Memory B cell (primary cell): ENCODE measurements at regions not wholly inside any gene's neighbourhood (a gene's known extent, or its start where the extent isn't known, plus 50 kb on each side); places are given as distances from the start of the nearest gene placed in this dataset.

Experiments
- ATAC-seq: fragments of 150-1000 bp; cut with Tn5 transposase; 2 replicates; pipeline ENCODE4 v1.10.0; 2021; ENCODE audit warnings: low read depth, mild to moderate bottlenecking, moderate library complexity
- DNase-seq, 2 donors: peaks; one replicate each; pipeline ENCODE4 v3.0.0; 2022; ENCODE audit warnings: low spot score in 2 of 2
- H3K27ac Mint-ChIP-seq: one replicate; pipeline ENCODE4 v1.8.0; 2022; ENCODE audit warnings: mild to moderate bottlenecking, moderate library complexity, mixed read lengths
- H3K27me3 Mint-ChIP-seq: one replicate; pipeline ENCODE4 v1.8.0; 2022; ENCODE audit warnings: mixed read lengths
- H3K36me3 Mint-ChIP-seq: one replicate; pipeline ENCODE4 v1.8.0; 2022; ENCODE audit warnings: mild to moderate bottlenecking, mixed read lengths
- H3K4me1 Mint-ChIP-seq: one replicate; pipeline ENCODE4 v1.8.0; 2022; ENCODE audit warnings: mixed read lengths
- H3K4me3 Mint-ChIP-seq: one replicate; pipeline ENCODE4 v1.8.0; 2022; ENCODE audit warnings: mild to moderate bottlenecking, moderate library complexity, mixed read lengths
- H3K9me3 Mint-ChIP-seq: one replicate; pipeline ENCODE4 v1.8.0; 2022; ENCODE audit warnings: mixed read lengths

- Mint-ChIP-seq H3K4me3 (no peak overlapping the region), H3K4me1 (no peaks in the 10 kb centered on the region), H3K27ac (no peak overlapping the region), H3K36me3 (no peaks in the 10 kb centered on the region), H3K27me3 (no peaks in the 10 kb centered on the region), H3K9me3 (peaks cover 3% of the 10 kb centered on the region)
- ATAC-seq (no peak), DNase-seq (no peak)
Measured at GRCh38 chr2:4029081-4029480, 325.7 kb downstream of the DCDC2C start.

- peaks cover 3% of the 10 kb centered on the region for H3K27me3 Mint-ChIP-seq
- no peak overlapping the region for H3K4me3 Mint-ChIP-seq
- no peak overlapping the region for H3K27ac Mint-ChIP-seq
- H3K4me1 Mint-ChIP-seq, result no peaks in the 10 kb centered on the region
- H3K9me3 Mint-ChIP-seq, result peaks cover 17% of the 10 kb centered on the region
- ATAC-seq (no peak), DNase-seq (no peak)
- H3K36me3 Mint-ChIP-seq, result peaks cover 2% of the 10 kb centered on the region
Measured at GRCh38 chr2:4039896-4040295, 336.5 kb downstream of the DCDC2C start.

- H3K4me3 Mint-ChIP-seq, result no peak overlapping the region
- no peak overlapping the region for H3K27ac Mint-ChIP-seq
- no peaks in the 10 kb centered on the region for H3K36me3 Mint-ChIP-seq
- peaks cover 10% of the 10 kb centered on the region for H3K9me3 Mint-ChIP-seq
- no peak for ATAC-seq
- H3K27me3 Mint-ChIP-seq, result no peaks in the 10 kb centered on the region
- no peaks in the 10 kb centered on the region for H3K4me1 Mint-ChIP-seq
- DNase-seq, result no peak
Measured at GRCh38 chr2:4047961-4048891, 344.9 kb downstream of the DCDC2C start.

GRCh38 chr2:4049463-4049862 is 346.1 kb downstream of the DCDC2C start:
- Mint-ChIP-seq H3K27me3 (no peaks in the 10 kb centered on the region), H3K9me3 (peaks cover 7% of the 10 kb centered on the region), H3K4me1 (no peaks in the 10 kb centered on the region), H3K27ac (no peak overlapping the region), H3K36me3 (no peaks in the 10 kb centered on the region), H3K4me3 (no peak overlapping the region)
- DNase-seq (no peak), ATAC-seq (no peak)

- H3K27me3 Mint-ChIP-seq, result no peaks in the 10 kb centered on the region
Measured at GRCh38 chr2:4053769-4054493, 350.6 kb downstream of the DCDC2C start.

GRCh38 chr2:4066217-4066616 is 362.8 kb downstream of the DCDC2C start:
- no peaks in the 10 kb centered on the region for H3K9me3 Mint-ChIP-seq
- ATAC-seq, result no peak
- DNase-seq, result no peak
- H3K27me3 Mint-ChIP-seq, result no peaks in the 10 kb centered on the region
- H3K4me1 Mint-ChIP-seq, result no peaks in the 10 kb centered on the region
- H3K36me3 Mint-ChIP-seq, result no peaks in the 10 kb centered on the region
- no peak overlapping the region for H3K27ac Mint-ChIP-seq
- H3K4me3 Mint-ChIP-seq, result no peak overlapping the region

More at GRCh38 chr2:4053769-4054493, 350.6 kb downstream of the DCDC2C start:
- Mint-ChIP-seq H3K4me1 (no peaks in the 10 kb centered on the region), H3K27ac (no peak overlapping the region), H3K9me3 (peaks cover 7% of the 10 kb centered on the region), H3K36me3 (no peaks in the 10 kb centered on the region), H3K4me3 (no peak overlapping the region)
- DNase-seq (no peak), ATAC-seq (no peak)

GRCh38 chr2:4073026-4073569 is 369.7 kb downstream of the DCDC2C start:
- H3K9me3 Mint-ChIP-seq, result no peaks in the 10 kb centered on the region
- no peak overlapping the region for H3K27ac Mint-ChIP-seq
- no peaks in the 10 kb centered on the region for H3K27me3 Mint-ChIP-seq
- ATAC-seq, result no peak
- H3K4me1 Mint-ChIP-seq, result no peaks in the 10 kb centered on the region
- H3K4me3 Mint-ChIP-seq, result no peak overlapping the region
- DNase-seq, result no peak
- H3K36me3 Mint-ChIP-seq, result no peaks in the 10 kb centered on the region

GRCh38 chr2:4077017-4077416 is 373.6 kb downstream of the DCDC2C start:
- no peaks in the 10 kb centered on the region for H3K27me3 Mint-ChIP-seq
- peaks cover 3% of the 10 kb centered on the region for H3K9me3 Mint-ChIP-seq
- no peak overlapping the region for H3K27ac Mint-ChIP-seq
- ATAC-seq, result no peak
- no peak for DNase-seq
- H3K4me1 Mint-ChIP-seq, result no peaks in the 10 kb centered on the region
- H3K36me3 Mint-ChIP-seq, result no peaks in the 10 kb centered on the region
- H3K4me3 Mint-ChIP-seq, result no peak overlapping the region

GRCh38 chr2:4085186-4085585 is 381.8 kb downstream of the DCDC2C start:
- Mint-ChIP-seq H3K36me3 (no peaks in the 10 kb centered on the region), H3K27ac (no peak overlapping the region), H3K4me1 (no peaks in the 10 kb centered on the region), H3K9me3 (peaks cover 10% of the 10 kb centered on the region), H3K4me3 (no peak overlapping the region), H3K27me3 (peaks cover 3% of the 10 kb centered on the region)
- DNase-seq, result no peak
- no peak for ATAC-seq

GRCh38 chr2:4090668-4091630 is 387.6 kb downstream of the DCDC2C start:
- H3K4me1 Mint-ChIP-seq, result no peaks in the 10 kb centered on the region
- DNase-seq (no peak), ATAC-seq (no peak)
- H3K9me3 Mint-ChIP-seq, result peaks cover 2% of the 10 kb centered on the region
- no peaks in the 10 kb centered on the region for H3K36me3 Mint-ChIP-seq
- no peak overlapping the region for H3K27ac Mint-ChIP-seq
- H3K4me3 Mint-ChIP-seq, result no peak overlapping the region
- no peaks in the 10 kb centered on the region for H3K27me3 Mint-ChIP-seq

- Mint-ChIP-seq H3K27me3 (no peaks in the 10 kb centered on the region), H3K9me3 (peaks cover 2% of the 10 kb centered on the region), H3K4me3 (no peak overlapping the region), H3K4me1 (no peaks in the 10 kb centered on the region), H3K36me3 (no peaks in the 10 kb centered on the region), H3K27ac (no peak overlapping the region)
- DNase-seq (no peak), ATAC-seq (no peak)
Measured at GRCh38 chr2:4091869-4092268, 388.5 kb downstream of the DCDC2C start.

GRCh38 chr2:4094743-4095142 is 391.4 kb downstream of the DCDC2C start:
- DNase-seq (no peak), ATAC-seq (no peak)
- no peak overlapping the region for H3K4me3 Mint-ChIP-seq
- no peaks in the 10 kb centered on the region for H3K9me3 Mint-ChIP-seq
- no peak overlapping the region for H3K27ac Mint-ChIP-seq
- no peaks in the 10 kb centered on the region for H3K36me3 Mint-ChIP-seq
- no peaks in the 10 kb centered on the region for H3K4me1 Mint-ChIP-seq
- H3K27me3 Mint-ChIP-seq, result no peaks in the 10 kb centered on the region

- Mint-ChIP-seq H3K27ac (no peak overlapping the region), H3K27me3 (no peaks in the 10 kb centered on the region), H3K9me3 (no peaks in the 10 kb centered on the region), H3K4me1 (no peaks in the 10 kb centered on the region), H3K4me3 (no peak overlapping the region), H3K36me3 (no peaks in the 10 kb centered on the region)
- no peak for DNase-seq
- no peak for ATAC-seq
Measured at GRCh38 chr2:4096978-4097766, 393.8 kb downstream of the DCDC2C start.
